Body of pancreas (tissue), 4 donors: ENCODE measurements at regions not wholly inside any gene's neighbourhood (a gene's known extent, or its start where the extent isn't known, plus 50 kb on each side); places are given as distances from the start of the nearest gene placed in this dataset.

Source experiments
- ATAC-seq: fragments of 150-250 bp; one replicate; pipeline ENCODE4 v1.9.1; 2016
- DNase-seq, 4 donors: peaks; one replicate each; pipeline ENCODE4 v3.0.0-alpha.2; 2019
- H3K27ac ChIP-seq, 4 donors: fragments of 200-600 bp; sonication (generic); 1 replicate in 3 of 4; 2 replicates in 1 of 4; pipeline versions ENCODE4 v1.5.1 to v1.6.1; 2016 to 2019; ENCODE audit warnings: mild to moderate bottlenecking in 1 of 4, mixed read lengths in 1 of 4, moderate library complexity in 1 of 4
- H3K27me3 ChIP-seq, 2 donors: fragments of 200-600 bp; sonication (generic); one replicate each; pipeline ENCODE4 v1.6.0; 2016; ENCODE audit warnings: mild to moderate bottlenecking in 1 of 2
- H3K36me3 ChIP-seq, 2 donors: fragments of 200-600 bp; sonication (generic); replicated peaks in 1 of 2; 2 replicates each; pipeline ENCODE4 v1.5.1; 2016; ENCODE audit warnings: low read depth in 2 of 2; ENCODE audit not compliant: insufficient read depth in 1 of 2
- H3K4me1 ChIP-seq: fragments of 200-600 bp; sonication (generic); one replicate; pipeline ENCODE4 v1.6.0; 2016
- H3K4me3 ChIP-seq, 2 donors: fragments of 200-600 bp; sonication (generic); 1 replicate in 1 of 2; 2 replicates in 1 of 2; pipeline ENCODE4 v1.5.1; 2016 to 2019
- H3K9me3 ChIP-seq, 3 donors: fragments of 200-600 bp; sonication (generic); 1 replicate in 2 of 3; 2 replicates in 1 of 3; pipeline ENCODE4 v1.5.1; 2016
- CTCF ChIP-seq, 7 experiments: fragments of 450-650 bp in 4 of 7; fragments of 200-600 bp in 3 of 7; sonication (generic) in 3 of 7; IDR thresholded peaks; one replicate each; pipeline ENCODE4 v1.5.1; 2016 to 2019; ENCODE audit warnings: antibody characterized with exemption in 7 of 7
- POLR2A ChIP-seq, 3 donors: fragments of 450-650 bp; IDR thresholded peaks; one replicate each; pipeline ENCODE4 v1.6.1; 2016; ENCODE audit warnings: antibody characterized with exemption in 3 of 3, mild to moderate bottlenecking in 2 of 3
- WGBS, 2 donors: methylation state at CpG; one replicate each; pipeline ENCODE4 v1.1.5; 2017; 5-methylcytosine and 5-hydroxymethylcytosine counted together
- intact Hi-C: fragments of 100-400 bp; cut with DNase I; formaldehyde crosslinking; loops from one replicate; pipeline ENCODE4 v1.15.1; 2023

GRCh38 chr3:146780251-146780650 lies 175.1 kb upstream of the PLSCR5 start:
- Histone ChIP-seq H3K4me1 (no peaks in the 10 kb centered on the region), H3K27me3 (no peaks in the 10 kb centered on the region), H3K9me3 (no peaks in the 10 kb centered on the region), H3K27ac (no peak overlapping the region), H3K36me3 (no peaks in the 10 kb centered on the region), H3K4me3 (no peak overlapping the region)
- DNase-seq (no peak), ATAC-seq (no peak)
- intact Hi-C loops = no loop called here
- TF ChIP-seq POLR2A (IDR thresholded peaks at IDR 0.05) (no peak), CTCF (IDR thresholded peaks at IDR 0.05) (no peak)
- 62 to 73% methylated on average over 2 of the region's 2 CpGs for WGBS, 2 donors

- Histone ChIP-seq H3K27me3 (no peaks in the 10 kb centered on the region), H3K4me1 (no peaks in the 10 kb centered on the region), H3K36me3 (no peaks in the 10 kb centered on the region), H3K27ac (no peak overlapping the region), H3K9me3 (no peaks in the 10 kb centered on the region), H3K4me3 (no peak overlapping the region)
- TF ChIP-seq POLR2A (IDR thresholded peaks at IDR 0.05) = no peak
- no peak for DNase-seq
- no peak for ATAC-seq
- intact Hi-C loops = no loop called here
Measured at GRCh38 chr3:146777941-146778340, 172.8 kb upstream of the PLSCR5 start.

GRCh38 chr3:146772211-146772743 lies 167.1 kb upstream of the PLSCR5 start:
- H3K9me3 ChIP-seq = no peaks in the 10 kb centered on the region
- H3K27ac ChIP-seq = no peak overlapping the region
- WGBS, 2 donors = 92 to 94% methylated on average over 6 to 30 of the region's 34 CpGs
- intact Hi-C loops = no loop called here
- no peak for ATAC-seq
- no peaks in the 10 kb centered on the region for H3K4me1 ChIP-seq
- DNase-seq = no peak
- H3K27me3 ChIP-seq = no peaks in the 10 kb centered on the region
- H3K4me3 ChIP-seq = no peak overlapping the region
- no peaks in the 10 kb centered on the region for H3K36me3 ChIP-seq
- TF ChIP-seq CTCF (IDR thresholded peaks at IDR 0.05) (no peak), POLR2A (IDR thresholded peaks at IDR 0.05) (no peak)

- 69 to 78% methylated on average over 1 of the region's 1 CpG for WGBS, 2 donors
- ATAC-seq = no peak
- Histone ChIP-seq H3K4me1 (no peaks in the 10 kb centered on the region), H3K27me3 (no peaks in the 10 kb centered on the region), H3K36me3 (no peaks in the 10 kb centered on the region), H3K4me3 (no peak overlapping the region), H3K9me3 (no peaks in the 10 kb centered on the region), H3K27ac (no peak overlapping the region)
- TF ChIP-seq POLR2A (IDR thresholded peaks at IDR 0.05) (no peak), CTCF (IDR thresholded peaks at IDR 0.05) (no peak)
- DNase-seq = no peak
- intact Hi-C loops = no loop called here
Measured at GRCh38 chr3:146770881-146771280, 165.7 kb upstream of the PLSCR5 start.

- no peaks in the 10 kb centered on the region for H3K36me3 ChIP-seq
- WGBS, 2 donors = 61 to 78% methylated on average over 2 of the region's 2 CpGs
- H3K27ac ChIP-seq = no peak overlapping the region
- DNase-seq (no peak), ATAC-seq (no peak)
- H3K9me3 ChIP-seq = no peaks in the 10 kb centered on the region
- TF ChIP-seq POLR2A (IDR thresholded peaks at IDR 0.05) = no peak
- TF ChIP-seq CTCF (IDR thresholded peaks at IDR 0.05) = no peak
- H3K27me3 ChIP-seq = no peaks in the 10 kb centered on the region
- intact Hi-C loops = no loop called here
- no peaks in the 10 kb centered on the region for H3K4me1 ChIP-seq
- no peak overlapping the region for H3K4me3 ChIP-seq
Measured at GRCh38 chr3:146770301-146770700, 165.2 kb upstream of the PLSCR5 start.
